ENCODE measurements at regions not wholly inside any gene's neighbourhood (a gene's known extent, or its start where the extent isn't known, plus 50 kb on each side); places are given as distances from the start of the nearest gene placed in this dataset.
"Not testable (repeated sequence)": the region's sequence is repeated elsewhere in the genome, so short reads cannot be mapped to it uniquely, and the experiment has no call there.

GRCh38 chr13:67515895-67516294 lies 285.8 kb upstream of the PCDH9 start:
- Histone ChIP-seq H3K4me1 (ENCODE audit: insufficient read depth, low read length, poor library complexity, severe bottlenecking) (peaks cover 10% of the 10 kb centered on the region), H3K27ac (ENCODE audit: low read depth, low read length, poor library complexity, severe bottlenecking) (no peak overlapping the region), H3K9me3 (ENCODE audit: low read depth, low read length, poor library complexity, severe bottlenecking) (no peaks in the 10 kb centered on the region), H3K36me3 (ENCODE audit: insufficient read depth, low read length, poor library complexity, severe bottlenecking) (no peaks in the 10 kb centered on the region), H3K27me3 (replicated peaks; ENCODE audit: insufficient read depth, low read depth, low read length, poor library complexity) (no peaks in the 10 kb centered on the region), H3K4me3 (ENCODE audit: low read depth, low read length, poor library complexity, severe bottlenecking) (no peak overlapping the region)
- TF ChIP-seq CTCF (conservative IDR thresholded peaks at IDR 0.05; ENCODE audit: low read depth, low read length): no peak
- no peak for TF ChIP-seq EZH2 (IDR thresholded peaks at IDR 0.05; ENCODE audit: borderline replicate concordance, low read depth, low read length, poor library complexity, severe bottlenecking)
- peak; percentile 18 for DNase-seq (ENCODE audit: low spot score)
- CTCF ChIA-PET: no interaction called here
- intact Hi-C loops (cut with micrococcal nuclease; ENCODE audit: unreplicated experiment): no loop called here
- POLR2A ChIA-PET (ENCODE audit: low non-redundant PET): no interaction called here
- no TSS peak for BruUV-seq (replicated peaks)

GRCh38 chr13:67509018-67509417 lies 278.9 kb upstream of the PCDH9 start:
- CTCF ChIA-PET: no interaction called here
- TF ChIP-seq CTCF (conservative IDR thresholded peaks at IDR 0.05; ENCODE audit: low read depth, low read length): no peak
- no peak for TF ChIP-seq EZH2 (IDR thresholded peaks at IDR 0.05; ENCODE audit: borderline replicate concordance, low read depth, low read length, poor library complexity, severe bottlenecking)
- intact Hi-C loops (cut with micrococcal nuclease; ENCODE audit: unreplicated experiment): no loop called here
- POLR2A ChIA-PET (ENCODE audit: low non-redundant PET): no interaction called here
- no peaks in the 10 kb centered on the region for H3K4me1 ChIP-seq (ENCODE audit: insufficient read depth, low read length, poor library complexity, severe bottlenecking)
- no peaks in the 10 kb centered on the region for H3K27me3 ChIP-seq (replicated peaks; ENCODE audit: insufficient read depth, low read depth, low read length, poor library complexity)
- no peak overlapping the region for H3K27ac ChIP-seq (ENCODE audit: low read depth, low read length, poor library complexity, severe bottlenecking)
- no peaks in the 10 kb centered on the region for H3K9me3 ChIP-seq (ENCODE audit: low read depth, low read length, poor library complexity, severe bottlenecking)
- H3K4me3 ChIP-seq (ENCODE audit: low read depth, low read length, poor library complexity, severe bottlenecking): no peak overlapping the region
- no TSS peak for BruUV-seq (replicated peaks)
- DNase-seq (ENCODE audit: low spot score): peak; percentile 4
- H3K36me3 ChIP-seq (ENCODE audit: insufficient read depth, low read length, poor library complexity, severe bottlenecking): no peaks in the 10 kb centered on the region

- CTCF ChIA-PET; H3K4me3 ChIP-seq (ENCODE audit: low read depth, low read length, poor library complexity, severe bottlenecking); DNase-seq (ENCODE audit: low spot score); H3K36me3 ChIP-seq (ENCODE audit: insufficient read depth, low read length, poor library complexity, severe bottlenecking); intact Hi-C loops (cut with micrococcal nuclease; ENCODE audit: unreplicated experiment); POLR2A ChIA-PET (ENCODE audit: low non-redundant PET); H3K9me3 ChIP-seq (ENCODE audit: low read depth, low read length, poor library complexity, severe bottlenecking); BruUV-seq (replicated peaks); H3K4me1 ChIP-seq (ENCODE audit: insufficient read depth, low read length, poor library complexity, severe bottlenecking); H3K27me3 ChIP-seq (replicated peaks; ENCODE audit: insufficient read depth, low read depth, low read length, poor library complexity); H3K27ac ChIP-seq (ENCODE audit: low read depth, low read length, poor library complexity, severe bottlenecking): not testable (repeated sequence)
Measured at GRCh38 chr13:67508275-67508674, 278.1 kb upstream of the PCDH9 start.

GRCh38 chr13:67506407-67506806 lies 276.3 kb upstream of the PCDH9 start:
- Histone ChIP-seq H3K36me3 (ENCODE audit: insufficient read depth, low read length, poor library complexity, severe bottlenecking) (no peaks in the 10 kb centered on the region), H3K4me3 (ENCODE audit: low read depth, low read length, poor library complexity, severe bottlenecking) (no peak overlapping the region), H3K4me1 (ENCODE audit: insufficient read depth, low read length, poor library complexity, severe bottlenecking) (no peaks in the 10 kb centered on the region), H3K9me3 (ENCODE audit: low read depth, low read length, poor library complexity, severe bottlenecking) (no peaks in the 10 kb centered on the region), H3K27ac (ENCODE audit: low read depth, low read length, poor library complexity, severe bottlenecking) (no peak overlapping the region), H3K27me3 (replicated peaks; ENCODE audit: insufficient read depth, low read depth, low read length, poor library complexity) (no peaks in the 10 kb centered on the region)
- intact Hi-C loops (cut with micrococcal nuclease; ENCODE audit: unreplicated experiment): no loop called here
- BruUV-seq (replicated peaks): no TSS peak
- POLR2A ChIA-PET (ENCODE audit: low non-redundant PET): no interaction called here
- DNase-seq (ENCODE audit: low spot score): no peak
- TF ChIP-seq CTCF (conservative IDR thresholded peaks at IDR 0.05; ENCODE audit: low read depth, low read length): no peak
- no peak for TF ChIP-seq EZH2 (IDR thresholded peaks at IDR 0.05; ENCODE audit: borderline replicate concordance, low read depth, low read length, poor library complexity, severe bottlenecking)
- CTCF ChIA-PET: no interaction called here

Data from A673 (cell line).